HG02884 (cell line): ENCODE measurements at regions not wholly inside any gene's neighbourhood (a gene's known extent, or its start where the extent isn't known, plus 50 kb on each side); places are given as distances from the start of the nearest gene placed in this dataset.

ENCODE experiments used
- ATAC-seq: cut with Tn5 transposase; IDR thresholded peaks from one replicate; pipeline ENCODE4 v1.9.1; 2021; ENCODE audit warnings: mild to moderate bottlenecking, moderate library complexity; ENCODE audit not compliant: unreplicated experiment

- no peak for ATAC-seq
Measured at GRCh38 chr15:98582900-98583554, 65.3 kb upstream of the IGF1R start.

GRCh38 chr15:98583771-98584430 lies 64.4 kb upstream of the IGF1R start:
- no peak for ATAC-seq

- no peak for ATAC-seq
Measured at GRCh38 chr15:98586066-98586465, 62.3 kb upstream of the IGF1R start.

- no peak for ATAC-seq
Measured at GRCh38 chr15:98592136-98592535, 56.2 kb upstream of the IGF1R start.

- no peak for ATAC-seq
Measured at GRCh38 chr15:98596131-98596530, 52.2 kb upstream of the IGF1R start.

GRCh38 chr15:98596885-98597392 lies 51.4 kb upstream of the IGF1R start:
- ATAC-seq = no peak

GRCh38 chr15:98597666-98598065 lies 50.7 kb upstream of the IGF1R start:
- no peak for ATAC-seq
